ENCODE measurements at regions not wholly inside any gene's neighbourhood (a gene's known extent, or its start where the extent isn't known, plus 50 kb on each side); places are given as distances from the start of the nearest gene placed in this dataset.

- DNase-seq, result no peak
- Mint-ChIP-seq H3K36me3 (ENCODE audit: unreplicated experiment) (no peaks in the 10 kb centered on the region), H3K27ac (ENCODE audit: unreplicated experiment) (no peak overlapping the region), H3K9me3 (ENCODE audit: unreplicated experiment) (no peaks in the 10 kb centered on the region), H3K4me3 (ENCODE audit: unreplicated experiment) (no peak overlapping the region), H3K27me3 (ENCODE audit: unreplicated experiment) (no peaks in the 10 kb centered on the region), H3K4me1 (ENCODE audit: low read depth, unreplicated experiment) (no peaks in the 10 kb centered on the region)
- TF ChIP-seq CTCF (IDR thresholded peaks at IDR 0.05; ENCODE audit: partially characterized antibody, unreplicated experiment), result no peak
Measured at GRCh38 chr2:14827226-14828023, 194.9 kb downstream of the LRATD1 start.

GRCh38 chr2:14828223-14828622 lies 195.7 kb downstream of the LRATD1 start:
- no peak for TF ChIP-seq CTCF (IDR thresholded peaks at IDR 0.05; ENCODE audit: partially characterized antibody, unreplicated experiment)
- Mint-ChIP-seq H3K4me1 (ENCODE audit: low read depth, unreplicated experiment) (no peaks in the 10 kb centered on the region), H3K9me3 (ENCODE audit: unreplicated experiment) (no peaks in the 10 kb centered on the region), H3K27ac (ENCODE audit: unreplicated experiment) (no peak overlapping the region), H3K27me3 (ENCODE audit: unreplicated experiment) (no peaks in the 10 kb centered on the region), H3K36me3 (ENCODE audit: unreplicated experiment) (no peaks in the 10 kb centered on the region), H3K4me3 (ENCODE audit: unreplicated experiment) (no peak overlapping the region)
- DNase-seq, result no peak

- Mint-ChIP-seq H3K4me3 (ENCODE audit: unreplicated experiment) (no peak overlapping the region), H3K27ac (ENCODE audit: unreplicated experiment) (no peak overlapping the region), H3K9me3 (ENCODE audit: unreplicated experiment) (no peaks in the 10 kb centered on the region), H3K36me3 (ENCODE audit: unreplicated experiment) (no peaks in the 10 kb centered on the region), H3K27me3 (ENCODE audit: unreplicated experiment) (no peaks in the 10 kb centered on the region), H3K4me1 (ENCODE audit: low read depth, unreplicated experiment) (no peaks in the 10 kb centered on the region)
- TF ChIP-seq CTCF (IDR thresholded peaks at IDR 0.05; ENCODE audit: partially characterized antibody, unreplicated experiment), result no peak
- no peak for DNase-seq
Measured at GRCh38 chr2:14828968-14829367, 196.5 kb downstream of the LRATD1 start.

GRCh38 chr2:14831458-14831857 lies 198.9 kb downstream of the LRATD1 start:
- H3K4me3 Mint-ChIP-seq (ENCODE audit: unreplicated experiment), result no peak overlapping the region
- no peaks in the 10 kb centered on the region for H3K4me1 Mint-ChIP-seq (ENCODE audit: low read depth, unreplicated experiment)
- no peak for TF ChIP-seq CTCF (IDR thresholded peaks at IDR 0.05; ENCODE audit: partially characterized antibody, unreplicated experiment)
- no peak for DNase-seq
- H3K27ac Mint-ChIP-seq (ENCODE audit: unreplicated experiment), result no peak overlapping the region
- H3K27me3 Mint-ChIP-seq (ENCODE audit: unreplicated experiment), result no peaks in the 10 kb centered on the region
- no peaks in the 10 kb centered on the region for H3K9me3 Mint-ChIP-seq (ENCODE audit: unreplicated experiment)
- H3K36me3 Mint-ChIP-seq (ENCODE audit: unreplicated experiment), result no peaks in the 10 kb centered on the region

- H3K27ac Mint-ChIP-seq (ENCODE audit: unreplicated experiment), result no peak overlapping the region
- no peak for TF ChIP-seq CTCF (IDR thresholded peaks at IDR 0.05; ENCODE audit: partially characterized antibody, unreplicated experiment)
- H3K36me3 Mint-ChIP-seq (ENCODE audit: unreplicated experiment), result no peaks in the 10 kb centered on the region
- H3K27me3 Mint-ChIP-seq (ENCODE audit: unreplicated experiment), result no peaks in the 10 kb centered on the region
- no peak overlapping the region for H3K4me3 Mint-ChIP-seq (ENCODE audit: unreplicated experiment)
- no peak for DNase-seq
- peaks cover 3% of the 10 kb centered on the region for H3K9me3 Mint-ChIP-seq (ENCODE audit: unreplicated experiment)
- H3K4me1 Mint-ChIP-seq (ENCODE audit: low read depth, unreplicated experiment), result no peaks in the 10 kb centered on the region
Measured at GRCh38 chr2:14843507-14844204, 211.1 kb downstream of the LRATD1 start.
